Choroid plexus epithelial cell (primary cell): ENCODE measurements at regions not wholly inside any gene's neighbourhood (a gene's known extent, or its start where the extent isn't known, plus 50 kb on each side); places are given as distances from the start of the nearest gene placed in this dataset.
A peak's percentile ranks its signal among the peaks of the same experiment; 100 is the strongest.
"Not testable (repeated sequence)": the region's sequence is repeated elsewhere in the genome, so short reads cannot be mapped to it uniquely, and the experiment has no call there.

Experiments
- DNase-seq: peaks from one replicate; pipeline ENCODE4 v3.0.0-alpha.2; 2010; ENCODE audit warnings: low read depth
- H3K4me3 ChIP-seq: 2 replicates; pipeline ENCODE4 v1.5.1; 2011; ENCODE audit warnings: low read depth, mild to moderate bottlenecking, control low read depth, low read length, moderate library complexity
- CTCF ChIP-seq: conservative IDR thresholded peaks from 2 replicates; pipeline ENCODE4 v1.5.1; 2011; ENCODE audit warnings: low read depth, mild to moderate bottlenecking, control low read depth, inconsistent platforms, low read length, moderate library complexity

GRCh38 chr16:58850678-58851020 is 116.5 kb upstream of the GOT2 start:
- H3K4me3 ChIP-seq: no peak overlapping the region
- no peak for TF ChIP-seq CTCF
- DNase-seq: no peak

- no peak for TF ChIP-seq CTCF
- DNase-seq: no peak
- H3K4me3 ChIP-seq: no peak overlapping the region
These were observed 116.0 kb upstream of the GOT2 start for GRCh38 chr16:58850019-58850677.

GRCh38 chr16:58848662-58849002 is 114.5 kb upstream of the GOT2 start:
- DNase-seq: no peak
- H3K4me3 ChIP-seq: no peak overlapping the region
- no peak for TF ChIP-seq CTCF

- no peak for TF ChIP-seq CTCF
- DNase-seq: no peak
- no peak overlapping the region for H3K4me3 ChIP-seq
These were observed 114.0 kb upstream of the GOT2 start for GRCh38 chr16:58847902-58848661.

- not testable (repeated sequence) for DNase-seq, H3K4me3 ChIP-seq
These were observed 112.1 kb upstream of the GOT2 start for GRCh38 chr16:58846226-58846625.

- peak; percentile 20 for TF ChIP-seq CTCF
- H3K4me3 ChIP-seq: no peak overlapping the region
- DNase-seq: peak; percentile 53
These were observed 109.6 kb upstream of the GOT2 start for GRCh38 chr16:58843675-58844074.

- H3K4me3 ChIP-seq: no peak overlapping the region
- TF ChIP-seq CTCF: no peak
- DNase-seq: no peak
These were observed 108.6 kb upstream of the GOT2 start for GRCh38 chr16:58842746-58843145.
